ENCODE measurements at regions not wholly inside any gene's neighbourhood (a gene's known extent, or its start where the extent isn't known, plus 50 kb on each side); places are given as distances from the start of the nearest gene placed in this dataset.

DNA sequence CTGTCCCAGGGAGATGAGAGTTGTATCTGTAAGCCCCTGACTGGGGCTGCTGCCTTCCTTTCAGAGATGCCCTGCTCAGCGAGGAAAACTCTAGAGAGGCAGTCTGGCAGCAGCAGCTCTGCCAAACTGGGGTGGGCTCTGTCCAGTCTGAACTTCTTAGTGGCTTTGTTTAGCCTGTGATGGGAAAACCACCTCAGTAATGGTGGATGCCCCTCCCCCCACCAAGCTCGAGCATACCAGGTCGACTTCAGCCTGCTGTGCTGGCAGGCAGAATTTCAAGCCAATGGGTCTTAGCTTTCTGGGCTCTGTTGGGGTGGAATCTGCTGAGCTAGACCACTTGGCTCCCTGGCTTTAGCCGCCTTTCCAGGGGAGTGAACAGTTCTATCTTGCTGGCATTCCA lies 218.3 kb downstream of the TUSC7 start:
- H3K9me3 ChIP-seq (ENCODE audit: insufficient read depth, low read depth, low read length), result no peaks in the 10 kb centered on the region
- no peaks in the 10 kb centered on the region for H3K36me3 ChIP-seq (ENCODE audit: insufficient read depth, low read length)
- Mint-ChIP-seq H3K36me3 (ENCODE audit: low read depth, unreplicated experiment) (no peaks in the 10 kb centered on the region), H3K27me3 (ENCODE audit: low read depth, unreplicated experiment) (no peaks in the 10 kb centered on the region), H3K4me1 (ENCODE audit: low read depth, unreplicated experiment) (peaks cover 12% of the 10 kb centered on the region), H3K9me3 (ENCODE audit: unreplicated experiment) (peaks cover 9% of the 10 kb centered on the region), H3K4me3 (ENCODE audit: unreplicated experiment) (no peak overlapping the region), H3K27ac (ENCODE audit: unreplicated experiment) (no peak overlapping the region)
- H2AFZ ChIP-seq (ENCODE audit: low read depth, low read length), result no peak overlapping the region
- TF ChIP-seq, protein P1, sequence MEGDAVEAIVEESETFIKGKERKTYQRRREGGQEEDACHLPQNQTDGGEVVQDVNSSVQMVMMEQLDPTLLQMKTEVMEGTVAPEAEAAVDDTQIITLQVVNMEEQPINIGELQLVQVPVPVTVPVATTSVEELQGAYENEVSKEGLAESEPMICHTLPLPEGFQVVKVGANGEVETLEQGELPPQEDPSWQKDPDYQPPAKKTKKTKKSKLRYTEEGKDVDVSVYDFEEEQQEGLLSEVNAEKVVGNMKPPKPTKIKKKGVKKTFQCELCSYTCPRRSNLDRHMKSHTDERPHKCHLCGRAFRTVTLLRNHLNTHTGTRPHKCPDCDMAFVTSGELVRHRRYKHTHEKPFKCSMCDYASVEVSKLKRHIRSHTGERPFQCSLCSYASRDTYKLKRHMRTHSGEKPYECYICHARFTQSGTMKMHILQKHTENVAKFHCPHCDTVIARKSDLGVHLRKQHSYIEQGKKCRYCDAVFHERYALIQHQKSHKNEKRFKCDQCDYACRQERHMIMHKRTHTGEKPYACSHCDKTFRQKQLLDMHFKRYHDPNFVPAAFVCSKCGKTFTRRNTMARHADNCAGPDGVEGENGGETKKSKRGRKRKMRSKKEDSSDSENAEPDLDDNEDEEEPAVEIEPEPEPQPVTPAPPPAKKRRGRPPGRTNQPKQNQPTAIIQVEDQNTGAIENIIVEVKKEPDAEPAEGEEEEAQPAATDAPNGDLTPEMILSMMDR (IDR thresholded peaks at IDR 0.05; ENCODE audit: insufficient read depth, low read depth, low read length), result no peak
- no peak for TF ChIP-seq EZH2 (IDR thresholded peaks at IDR 0.05; ENCODE audit: insufficient read depth, low read length)
- H3K4me3 ChIP-seq (ENCODE audit: insufficient read depth, low read depth, low read length), result no peak overlapping the region
- H3K9ac ChIP-seq (ENCODE audit: low read length), result no peak overlapping the region
- no peaks in the 10 kb centered on the region for H3K4me1 ChIP-seq (ENCODE audit: insufficient read depth, low read length)
- FAIRE-seq, result no peak
- H3K27me3 ChIP-seq (ENCODE audit: insufficient read depth, low read length), result no peaks in the 10 kb centered on the region
- no peak for DNase-seq (ENCODE audit: low read depth)
- no peak overlapping the region for H3K4me2 ChIP-seq (ENCODE audit: low read length)
- no peak overlapping the region for H3K27ac ChIP-seq (ENCODE audit: low read depth, low read length)
- no peaks in the 10 kb centered on the region for H3K79me2 ChIP-seq (ENCODE audit: insufficient read depth, low read length)
- H4K20me1 ChIP-seq (ENCODE audit: insufficient read depth, low read length), result no peaks in the 10 kb centered on the region

DNA sequence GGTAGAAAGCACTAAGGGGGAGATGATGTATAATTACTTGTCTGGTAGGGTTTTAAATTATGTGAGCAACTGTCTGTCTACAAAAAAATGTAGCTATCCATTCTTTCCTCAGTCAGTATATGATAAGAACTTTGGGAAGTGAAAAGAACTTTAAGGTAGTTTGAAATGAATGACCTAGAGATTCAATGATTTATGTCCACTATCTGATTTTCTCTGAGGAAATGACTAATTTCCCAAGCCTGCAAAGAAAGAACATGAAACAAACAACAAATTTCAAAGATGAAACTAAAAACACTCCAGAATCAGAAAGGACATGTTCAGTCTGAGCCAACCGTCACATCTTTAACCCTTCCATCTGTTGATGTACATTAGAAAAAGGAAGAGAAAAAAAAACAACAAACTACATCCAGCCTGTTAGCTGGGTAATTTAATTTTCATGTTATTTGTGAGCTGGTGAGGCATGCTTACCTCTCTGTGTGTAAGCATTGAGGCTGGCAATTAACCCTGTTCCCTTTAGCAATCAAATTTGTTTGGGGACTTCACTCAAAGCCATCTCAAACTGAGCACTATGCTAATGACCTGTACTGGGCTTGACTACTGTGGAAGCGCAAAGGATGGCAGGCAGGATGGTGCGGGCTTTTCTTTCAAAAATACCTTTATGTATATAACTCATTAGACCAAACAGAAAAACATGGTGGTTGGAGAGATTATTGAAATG lies 220.1 kb downstream of the TUSC7 start:
- H3K4me1 Mint-ChIP-seq (ENCODE audit: low read depth, unreplicated experiment), result peaks cover 12% of the 10 kb centered on the region
- no peak overlapping the region for H3K27ac ChIP-seq (ENCODE audit: low read depth, low read length)
- no peaks in the 10 kb centered on the region for H3K79me2 ChIP-seq (ENCODE audit: insufficient read depth, low read length)
- H3K27ac Mint-ChIP-seq (ENCODE audit: unreplicated experiment), result no peak overlapping the region
- no peaks in the 10 kb centered on the region for H3K9me3 ChIP-seq (ENCODE audit: insufficient read depth, low read depth, low read length)
- no peak overlapping the region for H3K4me3 Mint-ChIP-seq (ENCODE audit: unreplicated experiment)
- peaks cover 4% of the 10 kb centered on the region for H3K9me3 Mint-ChIP-seq (ENCODE audit: unreplicated experiment)
- FAIRE-seq (no peak), DNase-seq (ENCODE audit: low read depth) (no peak)
- no peaks in the 10 kb centered on the region for H3K27me3 ChIP-seq (ENCODE audit: insufficient read depth, low read length)
- no peak overlapping the region for H3K4me3 ChIP-seq (ENCODE audit: insufficient read depth, low read depth, low read length)
- H4K20me1 ChIP-seq (ENCODE audit: insufficient read depth, low read length), result no peaks in the 10 kb centered on the region
- H3K4me1 ChIP-seq (ENCODE audit: insufficient read depth, low read length), result no peaks in the 10 kb centered on the region
- peak overlapping the region; percentile 18 for H3K4me2 ChIP-seq (ENCODE audit: low read length)
- H3K27me3 Mint-ChIP-seq (ENCODE audit: low read depth, unreplicated experiment), result no peaks in the 10 kb centered on the region
- no peaks in the 10 kb centered on the region for H3K36me3 Mint-ChIP-seq (ENCODE audit: low read depth, unreplicated experiment)
- H3K9ac ChIP-seq (ENCODE audit: low read length), result no peak overlapping the region
- H3K36me3 ChIP-seq (ENCODE audit: insufficient read depth, low read length), result no peaks in the 10 kb centered on the region
- TF ChIP-seq, protein P1 (IDR thresholded peaks at IDR 0.05; ENCODE audit: insufficient read depth, low read depth, low read length), result no peak
- TF ChIP-seq EZH2 (IDR thresholded peaks at IDR 0.05; ENCODE audit: insufficient read depth, low read length), result no peak
- no peak overlapping the region for H2AFZ ChIP-seq (ENCODE audit: low read depth, low read length)

DNA sequence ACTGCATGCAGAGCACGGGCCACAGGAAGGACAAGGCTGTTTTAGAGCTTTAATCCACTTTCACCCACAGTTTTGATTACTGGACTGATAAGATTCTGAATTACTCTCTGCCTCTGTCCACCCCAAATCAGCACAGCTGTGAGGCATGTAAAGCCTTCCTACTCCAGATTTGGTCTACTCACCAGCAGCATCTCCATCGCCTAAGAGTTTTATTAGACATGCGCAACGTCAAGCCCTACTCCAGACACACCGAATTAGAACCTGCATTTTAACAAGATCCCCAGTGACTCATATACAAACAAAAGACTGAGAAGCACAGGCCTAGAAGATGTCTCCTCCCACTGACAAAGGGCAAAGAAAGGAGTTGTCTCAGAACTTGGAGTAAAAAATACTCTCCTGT lies 221.2 kb downstream of the TUSC7 start:
- no peaks in the 10 kb centered on the region for H4K20me1 ChIP-seq (ENCODE audit: insufficient read depth, low read length)
- FAIRE-seq (no peak), DNase-seq (ENCODE audit: low read depth) (peak; percentile 3)
- no peaks in the 10 kb centered on the region for H3K36me3 Mint-ChIP-seq (ENCODE audit: low read depth, unreplicated experiment)
- H3K9ac ChIP-seq (ENCODE audit: low read length), result no peak overlapping the region
- peaks cover 12% of the 10 kb centered on the region for H3K4me1 Mint-ChIP-seq (ENCODE audit: low read depth, unreplicated experiment)
- H3K4me2 ChIP-seq (ENCODE audit: low read length), result no peak overlapping the region
- TF ChIP-seq EZH2 (IDR thresholded peaks at IDR 0.05; ENCODE audit: insufficient read depth, low read length), result no peak
- TF ChIP-seq, protein P1 (IDR thresholded peaks at IDR 0.05; ENCODE audit: insufficient read depth, low read depth, low read length), result no peak
- no peak overlapping the region for H3K27ac Mint-ChIP-seq (ENCODE audit: unreplicated experiment)
- H3K27me3 ChIP-seq (ENCODE audit: insufficient read depth, low read length), result no peaks in the 10 kb centered on the region
- no peaks in the 10 kb centered on the region for H3K79me2 ChIP-seq (ENCODE audit: insufficient read depth, low read length)
- no peak overlapping the region for H3K4me3 Mint-ChIP-seq (ENCODE audit: unreplicated experiment)
- H3K4me3 ChIP-seq (ENCODE audit: insufficient read depth, low read depth, low read length), result no peak overlapping the region
- no peak overlapping the region for H3K27ac ChIP-seq (ENCODE audit: low read depth, low read length)
- H3K9me3 ChIP-seq (ENCODE audit: insufficient read depth, low read depth, low read length), result no peaks in the 10 kb centered on the region
- no peaks in the 10 kb centered on the region for H3K4me1 ChIP-seq (ENCODE audit: insufficient read depth, low read length)
- no peaks in the 10 kb centered on the region for H3K27me3 Mint-ChIP-seq (ENCODE audit: low read depth, unreplicated experiment)
- H3K36me3 ChIP-seq (ENCODE audit: insufficient read depth, low read length), result no peaks in the 10 kb centered on the region
- no peaks in the 10 kb centered on the region for H3K9me3 Mint-ChIP-seq (ENCODE audit: unreplicated experiment)
- no peak overlapping the region for H2AFZ ChIP-seq (ENCODE audit: low read depth, low read length)

Data from astrocyte (in vitro differentiated cells and primary cell).